Activated CD4-positive, alpha-beta T cell treated with anti-CD3 and anti-CD28 coated beads for 48 hours (primary cell): ENCODE measurements at regions not wholly inside any gene's neighbourhood (a gene's known extent, or its start where the extent isn't known, plus 50 kb on each side); places are given as distances from the start of the nearest gene placed in this dataset.

Experiments
- DNase-seq: peaks from one replicate; pipeline ENCODE4 v3.0.0-alpha.2; 2020

- DNase-seq = no peak
These were observed 1202.6 kb downstream of the EPHA7 start for GRCh38 chr6:92216717-92217116.

DNA sequence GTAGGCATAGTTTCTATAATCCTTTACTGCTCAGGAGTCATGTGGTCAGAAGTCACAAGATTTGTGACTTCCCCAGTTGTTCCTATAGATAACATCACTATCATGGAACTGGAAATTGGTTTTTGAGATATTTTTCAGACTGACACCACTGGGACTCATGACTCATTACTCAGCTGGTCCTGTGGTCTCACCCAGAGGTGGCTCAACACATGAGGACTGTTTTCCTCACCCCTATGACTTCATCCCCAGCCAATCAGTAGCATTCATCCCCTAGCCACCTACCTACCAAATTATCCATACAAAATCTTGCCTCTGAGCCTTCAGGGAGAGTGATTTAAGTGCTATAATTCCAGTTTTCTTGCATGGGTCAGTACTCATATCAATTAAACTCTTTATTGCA is 1217.7 kb downstream of the EPHA7 start:
- no peak for DNase-seq

DNA sequence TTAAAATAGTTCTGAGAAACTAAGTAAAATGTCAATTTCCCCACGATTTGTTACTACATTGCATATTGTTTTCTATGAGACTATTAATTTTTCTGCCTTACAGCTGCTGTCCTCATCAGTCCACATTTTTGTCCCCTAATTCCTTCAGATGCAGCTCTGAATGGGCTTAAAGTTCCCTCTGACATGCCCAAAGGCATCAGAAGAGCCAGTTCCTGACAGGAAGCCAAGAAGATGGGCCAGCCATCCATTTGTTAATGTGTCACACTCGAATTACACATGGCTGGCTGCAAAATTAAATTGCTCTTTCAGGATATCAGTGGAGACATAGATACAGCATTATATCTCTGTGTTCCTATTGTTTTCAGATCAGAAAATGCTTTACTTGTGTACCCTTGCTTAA is 1223.0 kb downstream of the EPHA7 start:
- DNase-seq = no peak

- DNase-seq = no peak
These were observed 1223.6 kb downstream of the EPHA7 start for GRCh38 chr6:92195796-92196195.

- DNase-seq = no peak
These were observed 1231.3 kb downstream of the EPHA7 start for GRCh38 chr6:92188016-92188415.

GRCh38 chr6:92184933-92185332 is 1234.4 kb downstream of the EPHA7 start:
- DNase-seq = no peak

DNA sequence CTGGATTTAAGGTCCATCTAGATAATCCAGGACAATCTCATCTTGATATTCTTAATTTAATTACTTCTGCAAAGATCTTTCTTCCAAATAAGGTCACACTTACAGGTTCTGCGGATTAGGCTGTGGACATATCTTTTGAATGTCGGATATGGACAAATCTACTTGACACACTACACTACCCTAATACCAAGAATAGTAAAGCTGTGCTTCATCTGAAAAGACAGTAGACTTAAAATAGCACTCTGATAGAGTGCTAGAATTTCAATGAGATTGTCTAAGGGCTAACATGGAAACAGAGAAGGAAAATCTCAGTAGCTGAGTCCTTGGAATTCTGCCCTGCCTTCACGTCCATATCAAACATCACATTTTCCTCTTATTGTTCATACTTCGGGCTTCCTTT is 1238.0 kb downstream of the EPHA7 start:
- no peak for DNase-seq

- DNase-seq = no peak
These were observed 1239.3 kb downstream of the EPHA7 start for GRCh38 chr6:92180090-92180489.

DNA sequence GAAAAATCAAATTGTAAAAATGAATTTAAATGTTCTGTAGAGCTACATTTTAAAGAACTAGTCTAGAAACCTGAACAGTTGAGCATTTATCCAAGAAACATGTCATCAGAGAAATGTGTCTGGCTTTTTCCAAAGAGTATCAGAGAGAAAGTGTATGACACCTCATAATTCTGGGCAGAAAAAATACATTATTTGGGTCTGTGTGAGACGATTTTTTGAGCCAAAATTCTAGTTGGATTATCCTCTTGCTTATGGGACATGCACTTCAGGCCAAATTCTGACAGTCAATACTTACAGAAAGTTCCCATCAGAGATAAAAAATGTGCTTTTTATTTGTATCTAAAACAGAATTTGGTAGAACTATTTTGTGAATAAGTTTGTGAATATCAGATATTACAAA is 1242.7 kb downstream of the EPHA7 start:
- no peak for DNase-seq

- DNase-seq = no peak
These were observed 1244.8 kb downstream of the EPHA7 start for GRCh38 chr6:92174398-92175073.

DNA sequence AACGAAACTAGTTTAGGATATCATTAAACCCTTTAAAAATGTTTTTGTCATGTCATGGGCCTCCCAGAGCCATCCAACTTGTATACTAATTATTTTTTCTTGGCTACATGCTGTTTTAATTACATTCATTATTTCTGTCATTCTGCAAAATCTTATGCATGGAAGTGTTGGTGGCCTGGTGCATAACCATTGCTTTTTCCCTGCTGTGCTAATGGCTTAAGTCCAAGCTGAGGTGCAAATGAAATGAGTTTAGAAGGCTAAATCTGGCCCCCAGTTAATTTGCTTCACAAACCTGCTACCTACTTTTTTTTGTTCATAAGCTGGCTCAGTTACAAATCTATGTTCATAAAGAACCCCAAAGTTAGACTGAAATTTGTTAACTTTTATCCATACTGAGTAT is 1249.9 kb downstream of the EPHA7 start:
- DNase-seq = no peak

GRCh38 chr6:92166666-92167065 is 1252.7 kb downstream of the EPHA7 start:
- no peak for DNase-seq

DNA sequence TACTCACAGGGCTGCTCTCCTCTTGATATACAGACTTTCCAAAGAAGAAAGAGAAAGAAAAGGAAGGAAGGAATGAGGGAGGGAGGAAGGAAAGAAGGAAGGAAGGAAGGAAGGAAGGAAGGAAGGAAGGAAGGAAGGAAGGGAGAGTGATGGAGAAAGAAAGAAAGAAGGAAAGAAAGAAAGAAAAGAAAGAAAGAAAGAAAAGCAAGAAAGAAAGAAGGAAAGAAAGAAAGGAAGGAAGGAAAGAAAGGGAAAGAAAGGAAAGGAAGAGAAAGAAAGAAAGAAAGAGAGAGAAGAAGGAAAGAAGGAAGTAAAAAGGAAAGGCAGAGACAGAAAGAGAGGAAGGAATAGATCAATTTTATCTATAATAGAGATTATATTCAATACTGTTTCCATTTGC is 1257.4 kb downstream of the EPHA7 start:
- DNase-seq = no peak

GRCh38 chr6:92160226-92160625 is 1259.1 kb downstream of the EPHA7 start:
- DNase-seq = no peak

DNA sequence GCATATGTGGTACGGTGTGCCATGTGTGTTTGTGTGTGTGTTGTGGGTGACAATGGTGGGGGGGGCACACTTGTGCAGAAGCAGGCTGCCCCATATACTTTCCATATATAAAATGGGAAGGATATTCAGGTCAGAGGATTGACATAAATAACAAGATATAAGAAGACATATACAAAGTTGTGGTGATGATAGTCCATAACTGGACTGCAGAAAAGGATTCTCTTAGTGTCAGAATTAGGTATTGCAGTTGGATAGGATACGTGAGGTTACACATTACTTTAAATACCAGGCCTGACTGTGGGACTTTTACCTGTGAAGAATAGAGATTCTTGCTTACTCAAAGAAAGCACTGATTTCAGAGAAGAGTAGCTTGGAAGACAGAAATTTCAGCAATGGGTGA is 1260.3 kb downstream of the EPHA7 start:
- DNase-seq = no peak

DNA sequence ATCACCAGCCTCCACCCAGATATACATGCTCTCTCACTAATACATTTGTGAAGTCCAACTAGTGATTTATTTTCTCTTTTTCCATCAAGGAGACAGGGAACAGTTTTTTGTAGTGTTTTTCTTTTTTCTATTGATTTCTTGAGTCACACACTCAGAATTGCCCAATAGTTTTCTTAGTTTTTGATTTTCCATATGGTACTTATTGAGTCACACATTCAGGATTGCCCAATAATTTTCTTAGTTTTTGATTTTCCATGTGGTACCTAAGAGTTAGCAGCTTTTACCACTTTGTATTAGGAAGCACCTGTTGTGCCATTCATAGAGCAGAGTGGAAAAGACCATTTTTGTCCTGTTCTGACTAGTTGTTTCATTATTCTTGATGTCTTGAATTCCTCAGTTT is 1268.8 kb downstream of the EPHA7 start:
- no peak for DNase-seq

DNA sequence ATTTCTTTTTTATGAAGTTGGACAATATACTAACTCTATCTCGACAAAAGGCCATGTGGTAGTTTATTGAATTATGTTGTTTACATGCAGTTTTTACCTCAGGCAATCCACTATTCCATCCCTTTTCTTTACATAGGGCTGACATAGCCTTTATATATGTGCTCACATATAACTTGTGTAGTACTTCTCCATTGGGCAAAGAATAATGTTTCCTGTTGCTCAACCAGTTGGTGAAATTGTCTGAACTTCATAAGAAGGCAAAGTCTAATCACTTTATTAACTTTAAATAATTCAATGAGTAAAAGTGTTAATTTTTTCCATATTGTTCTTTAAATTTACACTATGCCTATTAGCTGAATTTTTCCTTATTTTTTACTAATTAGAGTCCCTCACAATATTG is 1272.1 kb downstream of the EPHA7 start:
- no peak for DNase-seq

- no peak for DNase-seq
These were observed 1279.8 kb downstream of the EPHA7 start for GRCh38 chr6:92139601-92140000.

GRCh38 chr6:92132957-92133356 is 1286.4 kb downstream of the EPHA7 start:
- no peak for DNase-seq

- no peak for DNase-seq
These were observed 1286.9 kb downstream of the EPHA7 start for GRCh38 chr6:92132457-92132856.

DNA sequence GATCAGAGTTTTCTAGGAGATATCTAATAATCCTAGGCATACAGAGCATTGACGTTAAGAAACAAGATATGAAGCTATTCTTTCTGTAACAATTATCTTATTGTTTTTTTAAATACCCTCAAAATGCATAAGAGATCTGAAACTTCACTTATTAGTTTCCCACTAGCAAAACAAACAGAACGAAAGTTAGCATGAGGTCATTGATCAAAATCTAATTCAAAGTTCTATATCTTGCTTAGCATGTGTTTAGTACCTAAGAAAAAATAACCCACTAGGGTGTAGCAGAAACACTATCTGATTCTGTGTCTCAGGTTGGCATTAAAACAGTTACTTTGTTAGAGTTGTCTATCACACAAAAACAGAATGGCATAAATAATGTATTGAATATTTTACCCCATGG is 1288.4 kb downstream of the EPHA7 start:
- no peak for DNase-seq

GRCh38 chr6:92126983-92127382 is 1292.4 kb downstream of the EPHA7 start:
- no peak for DNase-seq

DNA sequence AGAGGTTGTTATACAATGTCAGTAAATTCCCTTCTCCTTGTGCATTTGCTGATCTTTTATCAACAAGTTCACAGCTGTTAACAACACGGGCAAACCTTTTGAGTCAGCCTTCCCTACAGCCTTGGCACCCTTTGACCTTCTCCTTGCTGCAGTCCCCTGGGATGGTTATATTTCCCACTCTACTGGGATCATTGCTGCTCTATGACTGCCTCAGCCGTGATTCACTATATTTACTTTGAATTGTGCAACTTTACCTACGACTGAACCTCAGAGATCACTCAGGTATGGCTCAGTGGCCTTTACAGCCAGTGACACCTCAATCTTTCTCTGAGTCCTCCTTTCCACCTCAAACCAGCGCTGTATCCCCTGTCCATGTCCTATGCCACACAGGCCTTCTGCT is 1293.3 kb downstream of the EPHA7 start:
- no peak for DNase-seq

- DNase-seq = no peak
These were observed 1293.7 kb downstream of the EPHA7 start for GRCh38 chr6:92125681-92126080.

DNA sequence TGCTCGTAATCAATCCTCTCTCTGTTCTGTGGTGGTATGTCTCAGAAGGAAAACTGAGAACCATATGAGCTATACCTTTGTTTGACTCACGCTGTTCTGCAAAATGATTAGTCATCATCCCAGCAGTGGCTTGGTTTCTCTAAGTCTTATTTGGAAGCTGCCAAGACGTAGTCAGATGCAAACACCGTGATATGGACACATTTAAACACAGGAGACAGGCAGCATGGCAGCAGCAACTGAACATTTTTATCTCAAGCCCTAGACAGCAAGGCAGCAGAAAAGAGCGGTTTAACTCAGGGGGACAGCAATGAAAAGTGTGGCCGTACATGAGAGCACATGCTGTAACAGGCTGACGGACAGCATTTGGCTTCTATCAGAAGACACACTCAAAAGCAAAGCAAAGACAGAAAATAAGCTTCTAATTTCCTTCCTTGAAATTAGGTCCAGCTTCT is 1295.1 kb downstream of the EPHA7 start:
- DNase-seq = no peak

DNA sequence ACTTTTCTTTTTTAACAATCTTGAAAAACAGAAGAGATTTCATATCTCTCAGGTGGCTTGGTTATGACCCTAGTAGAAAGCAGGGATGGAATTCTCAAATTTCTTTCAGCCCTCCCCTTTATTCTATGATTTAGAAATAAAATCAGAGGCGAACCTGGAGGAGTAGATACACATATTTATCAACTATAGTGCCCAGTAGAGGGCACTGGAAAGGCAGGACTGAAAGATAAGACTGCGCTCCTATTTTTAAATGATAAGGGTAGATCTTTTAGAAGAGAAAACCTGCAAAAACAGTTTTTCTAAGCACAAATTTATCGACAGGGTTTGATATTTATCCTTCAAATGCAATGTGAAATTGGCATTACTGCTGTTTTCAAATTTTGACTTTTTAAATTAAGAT is 1296.6 kb downstream of the EPHA7 start:
- no peak for DNase-seq
